Stimulated activated naive CD8-positive, alpha-beta T cell treated with anti-CD3 and anti-CD28 coated beads, Interleukin-15, amount 100 ng/mL, for 72 hours (primary cell): ENCODE measurements at regions not wholly inside any gene's neighbourhood (a gene's known extent, or its start where the extent isn't known, plus 50 kb on each side); places are given as distances from the start of the nearest gene placed in this dataset.
"Not testable (repeated sequence)": the region's sequence is repeated elsewhere in the genome, so short reads cannot be mapped to it uniquely, and the experiment has no call there.

ENCODE experiments used
- ATAC-seq: fragments of 150-1000 bp; cut with Tn5 transposase; 2 replicates; pipeline ENCODE4 v1.10.0; 2021; ENCODE audit warnings: mild to moderate bottlenecking, moderate library complexity
- DNase-seq, 2 donors: peaks; one replicate each; pipeline ENCODE4 v3.0.0; 2021 to 2022
- H3K27ac Mint-ChIP-seq, 2 donors: one replicate each; pipeline ENCODE4 v1.8.0; 2022; ENCODE audit warnings: mild to moderate bottlenecking in 2 of 2, mixed read lengths in 2 of 2, moderate library complexity in 2 of 2
- H3K27me3 Mint-ChIP-seq: one replicate; pipeline ENCODE4 v1.8.0; 2022; ENCODE audit warnings: mixed read lengths
- H3K4me1 Mint-ChIP-seq: one replicate; pipeline ENCODE4 v1.8.0; 2022; ENCODE audit warnings: mild to moderate bottlenecking, mixed read lengths
- H3K4me3 Mint-ChIP-seq, 2 donors: one replicate each; pipeline ENCODE4 v1.8.0; 2022; ENCODE audit warnings: mild to moderate bottlenecking in 2 of 2, mixed read lengths in 2 of 2, moderate library complexity in 1 of 2
- H3K9me3 Mint-ChIP-seq, 2 donors: one replicate each; pipeline ENCODE4 v1.8.0; 2022; ENCODE audit warnings: mixed read lengths in 2 of 2

DNA sequence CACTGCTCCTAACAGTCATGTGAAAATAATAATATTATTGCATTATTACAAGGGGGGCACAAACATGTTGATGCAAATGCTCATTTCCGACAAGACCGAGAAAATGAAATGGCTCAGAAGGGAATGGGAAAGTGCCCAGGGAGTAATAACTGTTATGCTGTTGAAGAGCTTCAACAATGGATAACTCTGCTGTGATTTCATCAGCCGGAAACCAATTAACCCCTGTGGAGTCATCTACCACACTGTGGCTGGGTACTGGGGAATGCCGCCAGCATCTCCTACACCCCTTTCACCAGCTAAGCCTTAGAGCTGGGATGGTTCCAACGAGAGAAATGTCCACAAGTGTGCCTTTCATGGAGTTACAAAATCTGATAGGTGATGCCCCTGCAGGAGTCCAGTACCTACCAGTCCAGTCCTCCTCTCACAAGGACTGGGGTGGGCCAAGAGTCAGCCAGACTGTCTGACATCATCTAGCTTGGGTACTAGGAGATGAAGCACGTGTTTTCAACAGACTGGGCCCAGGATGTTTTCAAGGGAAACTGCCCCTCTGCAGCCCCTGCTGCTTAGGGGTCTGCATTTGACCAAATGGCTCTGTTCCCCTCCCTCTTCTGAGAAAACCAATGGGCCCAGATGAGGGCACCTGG lies 509.3 kb upstream of the CCDC196 start:
- no peak overlapping the region for H3K4me3 Mint-ChIP-seq
- H3K4me1 Mint-ChIP-seq = no peaks in the 10 kb centered on the region
- H3K9me3 Mint-ChIP-seq = peaks cover 11 to 26% of the 10 kb centered on the region in 2 donors
- no peak for ATAC-seq
- H3K27me3 Mint-ChIP-seq = no peaks in the 10 kb centered on the region
- no peak overlapping the region for H3K27ac Mint-ChIP-seq
- no peak for DNase-seq

DNA sequence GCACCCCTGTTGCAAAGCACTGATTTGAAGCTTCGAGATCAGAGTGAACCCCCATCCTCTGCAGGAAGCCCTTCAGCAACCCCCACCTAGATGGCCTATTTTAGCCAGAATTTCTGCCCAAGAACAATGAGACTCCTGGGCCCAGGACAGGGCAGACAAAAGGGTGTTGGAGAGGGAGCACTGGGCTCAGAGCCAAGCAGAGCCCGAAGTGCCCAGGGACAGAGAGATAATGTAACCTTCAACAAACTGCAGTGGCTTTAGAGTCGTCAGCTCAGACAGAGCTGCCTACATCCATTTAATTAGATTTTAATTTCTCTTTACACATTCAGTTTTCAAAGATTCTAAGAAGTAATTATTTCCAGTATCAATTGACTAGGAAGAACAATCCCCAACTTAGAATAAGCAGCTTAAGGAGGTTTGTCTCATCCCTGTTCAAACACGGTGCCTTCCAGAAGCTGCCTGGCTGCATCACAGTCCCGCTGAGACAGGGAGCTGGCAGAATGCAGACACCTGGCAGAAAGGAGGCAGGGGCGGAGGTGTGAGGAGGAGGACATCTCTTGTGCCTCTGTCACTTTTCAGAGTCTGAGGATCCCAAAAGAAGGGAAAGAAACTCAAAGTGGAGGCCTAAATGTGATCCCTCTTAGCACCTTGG lies 504.9 kb upstream of the CCDC196 start:
- Mint-ChIP-seq H3K9me3 (peaks cover 20 to 26% of the 10 kb centered on the region in 2 donors), H3K27me3 (no peaks in the 10 kb centered on the region), H3K27ac (peak overlapping the region in 1 of 2 donors; percentile 7)

DNA sequence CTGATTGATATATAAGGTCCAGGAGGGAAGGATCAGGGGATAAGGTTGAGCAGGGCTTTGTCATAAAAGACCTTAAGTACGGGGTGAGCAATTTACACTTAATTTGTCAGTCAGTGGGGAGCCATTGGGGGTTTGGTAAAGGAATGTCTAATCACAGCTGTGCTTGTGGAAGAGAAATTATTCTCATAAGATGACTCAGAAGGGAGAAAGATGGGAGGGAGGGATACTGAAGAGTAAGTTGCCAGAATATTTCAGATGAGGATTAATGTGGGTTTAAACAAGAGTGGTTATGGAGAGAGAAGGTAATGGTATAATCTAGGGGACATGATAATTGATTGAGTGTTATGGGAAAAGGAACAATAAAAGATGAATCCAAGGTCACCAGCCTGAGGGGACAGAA lies 500.1 kb upstream of the CCDC196 start:
- H3K4me3 Mint-ChIP-seq = no peak overlapping the region
- H3K4me1 Mint-ChIP-seq = no peaks in the 10 kb centered on the region
- no peaks in the 10 kb centered on the region for H3K27me3 Mint-ChIP-seq
- peaks cover 0 to 13% of the 10 kb centered on the region in 2 donors for H3K9me3 Mint-ChIP-seq
- no peak overlapping the region for H3K27ac Mint-ChIP-seq
- no peak for DNase-seq
- ATAC-seq = no peak

More for the DNA sequence above, 504.9 kb upstream of the CCDC196 start:
- Mint-ChIP-seq H3K4me1 (no peaks in the 10 kb centered on the region), H3K4me3 (no peak overlapping the region)
- DNase-seq (no peak), ATAC-seq (no peak)

DNA sequence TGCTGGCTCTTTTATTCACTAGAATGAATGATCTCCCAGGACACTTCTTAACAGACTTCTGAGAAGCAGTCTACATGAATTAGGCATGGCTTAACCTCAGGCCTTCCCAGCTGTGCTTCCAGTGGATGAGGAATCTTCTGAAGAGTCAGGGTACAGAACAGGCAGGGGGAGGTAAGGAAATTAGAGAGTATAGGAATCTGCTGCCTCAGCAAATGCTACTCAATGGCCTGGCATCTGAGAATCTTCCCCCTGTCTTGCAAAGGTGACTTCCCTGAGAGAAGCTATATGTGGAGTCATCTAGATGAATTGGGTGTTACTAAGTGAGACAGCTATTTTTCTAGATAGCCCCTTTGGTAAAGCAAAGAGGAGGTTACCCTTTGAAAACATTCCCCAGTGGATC lies 496.2 kb upstream of the CCDC196 start:
- Mint-ChIP-seq H3K27me3 (no peaks in the 10 kb centered on the region), H3K4me3 (no peak overlapping the region), H3K9me3 (peaks cover 6 to 13% of the 10 kb centered on the region in 2 donors), H3K4me1 (peaks cover 22% of the 10 kb centered on the region), H3K27ac (no peak overlapping the region)
- no peak for ATAC-seq
- no peak for DNase-seq

DNA sequence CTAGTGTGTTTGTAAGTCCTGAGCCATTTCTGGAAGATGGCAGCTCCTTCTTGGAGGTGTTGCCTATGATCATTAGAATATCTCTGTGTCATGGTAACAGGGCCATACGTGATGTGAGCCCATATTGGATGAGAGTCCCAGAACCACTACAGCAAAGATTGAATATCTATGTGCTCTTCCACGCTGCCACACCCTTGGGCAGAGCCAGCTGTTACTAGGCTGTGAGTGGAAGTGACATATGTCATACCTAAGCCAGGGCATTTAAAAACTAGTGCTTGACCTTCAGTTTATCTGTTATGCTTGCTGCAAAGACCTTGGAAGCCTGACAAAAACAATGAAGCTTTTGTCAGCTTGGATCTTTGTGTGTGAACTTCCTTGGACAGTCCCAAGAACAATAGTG lies 495.1 kb upstream of the CCDC196 start:
- Mint-ChIP-seq H3K27me3 (no peaks in the 10 kb centered on the region), H3K9me3 (peaks cover 6% of the 10 kb centered on the region in 2 donors), H3K27ac (no peak overlapping the region), H3K4me3 (no peak overlapping the region), H3K4me1 (peaks cover 22% of the 10 kb centered on the region)
- ATAC-seq = no peak
- DNase-seq = no peak

DNA sequence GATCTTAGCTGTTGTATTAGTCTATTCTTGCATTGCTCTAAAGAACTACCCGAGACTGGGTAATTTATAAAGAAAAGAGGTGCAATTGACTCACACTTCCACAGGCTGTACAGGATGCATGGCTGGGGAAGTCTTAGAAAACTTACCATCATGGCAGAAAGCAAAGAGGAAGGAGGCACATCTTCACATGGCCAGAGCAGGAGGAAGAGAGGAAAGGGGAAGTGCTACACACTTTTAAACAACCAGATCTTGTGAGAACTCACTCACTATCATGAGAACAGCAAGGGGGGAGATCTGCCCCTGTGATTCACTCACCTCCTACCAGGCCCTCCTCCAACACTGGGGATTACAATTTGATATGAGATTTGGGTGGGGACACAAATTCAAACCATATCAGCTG lies 494.2 kb upstream of the CCDC196 start:
- not testable (repeated sequence) for H3K27me3 Mint-ChIP-seq, ATAC-seq, H3K9me3 Mint-ChIP-seq, DNase-seq, H3K27ac Mint-ChIP-seq, H3K4me3 Mint-ChIP-seq
- peaks cover 22% of the 10 kb centered on the region for H3K4me1 Mint-ChIP-seq

DNA sequence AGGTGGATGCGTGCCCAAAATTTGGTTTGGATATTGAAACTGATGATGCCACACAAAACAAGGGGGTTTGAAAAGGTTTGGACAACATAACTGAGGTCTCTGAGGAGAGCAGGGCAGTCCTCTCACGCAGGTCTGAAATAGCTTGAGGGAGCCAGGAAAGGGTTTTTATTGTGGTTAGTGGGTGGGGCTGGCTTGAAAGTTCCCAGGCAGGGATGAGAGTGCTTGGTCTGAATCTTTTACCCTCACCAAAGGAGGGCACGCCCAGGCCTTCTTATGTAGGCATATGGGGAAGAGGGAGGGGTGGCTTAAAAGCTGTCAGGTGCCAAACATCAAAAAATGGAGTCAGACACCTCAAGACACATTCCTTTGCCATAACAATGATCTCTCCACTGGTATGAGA lies 493.1 kb upstream of the CCDC196 start:
- H3K4me3 Mint-ChIP-seq = no peak overlapping the region
- H3K27ac Mint-ChIP-seq = no peak overlapping the region
- DNase-seq = no peak

DNA sequence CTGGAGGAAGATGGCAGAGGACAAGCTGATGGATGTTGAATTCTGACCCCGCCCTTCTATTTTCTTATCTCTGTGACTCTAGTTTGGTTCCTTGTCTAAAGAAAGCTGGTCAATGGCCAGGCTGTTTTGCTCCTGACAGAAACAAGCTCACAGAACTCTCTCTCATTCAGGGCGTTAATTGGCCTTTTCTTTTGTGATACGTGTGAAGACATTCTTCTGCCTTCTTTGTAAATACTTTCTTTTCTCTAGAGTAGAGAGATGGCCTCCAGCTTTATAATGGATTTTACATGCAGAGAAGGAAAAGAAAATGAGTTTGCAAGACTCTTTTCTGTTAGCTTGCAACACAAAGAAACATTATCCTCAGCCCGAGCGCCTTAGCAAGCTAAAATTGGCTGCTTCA lies 492.2 kb upstream of the CCDC196 start:
- H3K4me3 Mint-ChIP-seq = no peak overlapping the region
- H3K27ac Mint-ChIP-seq = peak overlapping the region in 1 of 2 donors; percentile 81
- no peaks in the 10 kb centered on the region for H3K27me3 Mint-ChIP-seq
- peaks cover 0 to 12% of the 10 kb centered on the region in 2 donors for H3K9me3 Mint-ChIP-seq
- peaks cover 22% of the 10 kb centered on the region for H3K4me1 Mint-ChIP-seq
- DNase-seq (no peak), ATAC-seq (no peak)

More for the DNA sequence above, 493.1 kb upstream of the CCDC196 start:
- H3K4me1 Mint-ChIP-seq = peaks cover 22% of the 10 kb centered on the region
- ATAC-seq = no peak
- no peaks in the 10 kb centered on the region for H3K27me3 Mint-ChIP-seq
- peaks cover 0 to 6% of the 10 kb centered on the region in 2 donors for H3K9me3 Mint-ChIP-seq

DNA sequence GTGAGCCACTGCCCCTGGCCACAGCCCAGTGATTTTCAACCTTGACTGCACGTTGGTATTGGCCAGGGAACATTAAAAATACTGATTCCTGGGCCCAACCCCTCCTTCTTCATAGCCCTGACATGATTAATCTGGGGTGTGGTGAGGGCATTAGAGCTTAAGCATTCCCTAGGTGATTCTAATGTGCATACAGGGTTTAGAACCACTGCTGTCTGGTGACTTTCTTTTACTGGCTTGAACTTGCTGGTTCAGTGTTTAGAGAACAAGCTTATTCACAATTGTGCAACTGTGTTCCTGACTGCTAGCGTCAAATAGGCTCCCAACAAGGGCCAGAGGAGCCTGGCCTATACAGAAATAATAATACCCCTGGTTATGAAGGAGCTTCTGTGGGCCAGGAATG lies 488.8 kb upstream of the CCDC196 start:
- Mint-ChIP-seq H3K9me3 (peaks cover 22 to 33% of the 10 kb centered on the region in 2 donors), H3K27ac (no peak overlapping the region), H3K4me3 (no peak overlapping the region), H3K27me3 (no peaks in the 10 kb centered on the region), H3K4me1 (peaks cover 11% of the 10 kb centered on the region)
- ATAC-seq (no peak), DNase-seq (no peak)

DNA sequence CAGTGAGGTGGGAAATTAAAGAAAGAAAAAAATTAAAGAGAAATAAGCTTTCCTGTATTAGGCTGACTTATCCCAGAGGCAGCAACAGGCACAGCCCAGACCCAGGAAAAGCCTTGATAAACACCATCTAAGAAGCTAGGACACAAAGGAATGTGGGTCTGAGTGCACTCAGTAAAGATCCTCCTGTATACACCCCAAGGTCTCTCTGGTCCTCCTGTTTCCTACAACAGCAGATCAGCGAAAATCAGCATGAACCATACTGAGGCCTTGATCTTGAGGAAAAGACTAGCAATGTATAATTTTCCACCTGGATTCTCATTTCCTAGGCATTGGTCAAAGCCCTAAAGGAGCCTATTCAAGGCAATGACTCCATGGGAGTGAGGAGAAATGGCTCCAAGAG lies 486.3 kb upstream of the CCDC196 start:
- no peak for ATAC-seq
- Mint-ChIP-seq H3K9me3 (peaks cover 34 to 35% of the 10 kb centered on the region in 2 donors), H3K4me1 (no peaks in the 10 kb centered on the region), H3K27me3 (no peaks in the 10 kb centered on the region), H3K27ac (no peak overlapping the region), H3K4me3 (no peak overlapping the region)
- DNase-seq = no peak

DNA sequence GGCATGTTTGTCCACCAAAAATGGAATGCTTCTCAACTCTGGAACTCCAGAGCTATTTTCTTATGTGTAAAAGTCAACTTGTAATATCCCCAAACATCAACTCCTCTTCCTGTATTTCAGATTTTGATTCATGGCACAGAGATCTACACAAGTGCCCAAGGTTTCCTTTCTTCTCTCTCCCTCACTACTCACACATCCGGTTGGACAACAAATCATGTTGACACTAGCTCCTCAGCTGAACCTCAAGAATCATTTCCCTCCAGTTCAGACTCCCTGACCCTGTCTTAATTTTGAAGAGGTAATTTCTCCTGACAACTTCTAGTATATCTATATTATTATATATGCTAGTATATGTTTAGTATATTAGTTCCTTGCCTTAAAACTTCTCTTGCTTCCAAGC lies 485.4 kb upstream of the CCDC196 start:
- ATAC-seq = no peak
- H3K4me1 Mint-ChIP-seq = no peaks in the 10 kb centered on the region
- DNase-seq = no peak
- H3K9me3 Mint-ChIP-seq = peaks cover 34 to 35% of the 10 kb centered on the region in 2 donors
- no peaks in the 10 kb centered on the region for H3K27me3 Mint-ChIP-seq
- no peak overlapping the region for H3K27ac Mint-ChIP-seq
- no peak overlapping the region for H3K4me3 Mint-ChIP-seq

DNA sequence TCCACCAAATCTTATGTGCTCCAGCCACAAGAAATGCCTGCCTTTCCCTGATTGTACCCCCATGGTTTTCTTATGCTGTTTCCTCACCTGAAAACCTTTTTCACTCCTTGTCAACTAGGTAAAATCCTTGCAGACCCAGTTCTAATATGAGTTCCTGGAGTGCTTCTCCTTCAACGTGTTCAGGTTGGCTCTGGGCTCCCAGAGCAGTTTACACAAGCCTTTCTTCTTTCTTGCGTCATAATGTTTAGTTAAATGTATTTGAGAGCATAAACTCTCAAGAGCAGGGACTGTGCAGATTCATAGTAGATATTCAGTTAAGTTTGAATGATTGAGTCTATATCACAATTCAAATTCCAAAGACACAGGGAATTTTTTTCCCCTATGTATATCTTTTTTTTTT lies 484.8 kb upstream of the CCDC196 start:
- Mint-ChIP-seq H3K4me3 (no peak overlapping the region), H3K9me3 (peaks cover 34 to 35% of the 10 kb centered on the region in 2 donors), H3K27me3 (no peaks in the 10 kb centered on the region), H3K27ac (no peak overlapping the region), H3K4me1 (no peaks in the 10 kb centered on the region)
- ATAC-seq (no peak), DNase-seq (no peak)

DNA sequence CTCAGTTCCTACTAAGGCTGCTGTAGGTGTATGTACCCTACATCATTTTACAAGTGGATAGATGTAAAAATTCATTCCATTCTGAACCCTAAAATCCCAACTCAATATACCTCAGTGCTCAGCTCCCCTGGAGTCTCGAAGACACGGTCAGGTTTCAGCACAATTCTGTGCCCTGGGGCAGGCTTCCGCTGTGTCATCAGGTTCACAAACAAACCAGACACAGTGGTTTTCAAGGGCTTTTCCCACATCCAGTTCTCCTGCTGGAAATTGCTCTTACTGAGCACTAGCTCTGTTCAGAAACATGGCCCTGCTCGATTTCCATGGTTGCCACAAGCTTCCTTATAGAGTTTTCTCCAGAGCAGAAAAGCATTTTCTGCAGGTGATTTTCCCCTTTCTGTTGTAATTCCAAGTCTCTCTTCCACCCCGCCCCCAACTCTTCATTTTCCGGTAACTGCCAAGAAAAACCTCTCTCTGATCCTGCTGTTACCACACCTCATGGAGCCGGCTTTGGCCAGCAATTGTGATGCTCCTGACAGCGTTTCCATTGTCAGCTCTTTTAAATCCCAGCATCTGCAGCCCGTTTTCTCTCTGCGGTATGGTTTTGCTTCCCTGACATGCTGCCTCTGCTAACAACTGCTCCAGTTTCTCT lies 483.0 kb upstream of the CCDC196 start:
- DNase-seq (no peak), ATAC-seq (no peak)
- Mint-ChIP-seq H3K9me3 (peaks cover 34 to 35% of the 10 kb centered on the region in 2 donors), H3K4me1 (no peaks in the 10 kb centered on the region), H3K27me3 (no peaks in the 10 kb centered on the region), H3K4me3 (no peak overlapping the region), H3K27ac (no peak overlapping the region)

DNA sequence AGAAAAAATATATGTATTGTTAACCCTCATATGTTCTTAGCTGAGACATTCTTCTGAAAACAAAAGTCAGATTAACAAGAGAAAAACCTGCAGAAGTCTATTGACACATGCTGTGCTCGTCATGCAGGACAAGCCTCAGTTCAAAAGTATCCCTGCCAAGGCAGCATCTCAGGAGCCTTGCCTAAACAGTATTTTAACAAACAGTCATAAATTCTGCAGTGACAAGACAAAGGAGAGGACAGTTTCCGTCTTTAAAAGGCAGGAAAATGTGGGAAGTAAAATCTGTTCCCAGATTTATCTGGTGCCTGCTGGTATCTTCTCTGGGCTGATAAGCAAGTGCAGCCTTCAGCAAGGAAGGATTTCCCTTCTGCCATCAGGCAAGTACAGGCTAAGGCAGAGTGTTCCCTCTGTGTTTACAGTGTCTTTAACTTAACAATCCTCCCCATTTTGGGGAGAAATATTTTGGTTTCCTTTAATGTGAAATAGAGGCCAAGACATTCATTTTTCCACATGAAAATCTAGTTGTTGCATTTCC lies 480.2 kb upstream of the CCDC196 start:
- Mint-ChIP-seq H3K27ac (peak overlapping the region in 1 of 2 donors; percentile 11), H3K4me3 (no peak overlapping the region), H3K9me3 (peaks cover 15 to 28% of the 10 kb centered on the region in 2 donors), H3K4me1 (no peaks in the 10 kb centered on the region), H3K27me3 (no peaks in the 10 kb centered on the region)
- DNase-seq (no peak), ATAC-seq (no peak)

DNA sequence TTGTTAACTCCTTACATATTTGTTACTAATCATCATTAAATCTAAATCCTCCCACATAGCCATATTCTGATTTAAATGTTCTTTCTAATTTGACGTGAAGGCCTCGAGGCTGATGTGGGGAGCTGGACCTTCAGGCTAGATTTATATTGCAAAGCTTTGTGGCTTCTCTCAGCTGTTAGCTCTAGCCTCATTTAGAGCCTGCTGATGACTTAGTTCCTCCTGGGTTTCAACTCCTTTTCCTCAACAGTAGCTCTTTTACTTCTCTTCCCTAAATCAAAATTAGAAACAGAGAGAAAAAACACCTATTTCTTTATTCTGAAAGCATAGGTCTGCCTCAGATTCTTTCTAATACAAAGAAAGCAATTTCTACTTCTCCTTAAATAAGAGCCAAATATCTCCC lies 477.5 kb upstream of the CCDC196 start:
- peaks cover 6 to 8% of the 10 kb centered on the region in 2 donors for H3K9me3 Mint-ChIP-seq
- peaks cover 15% of the 10 kb centered on the region for H3K4me1 Mint-ChIP-seq
- no peak overlapping the region for H3K27ac Mint-ChIP-seq
- H3K27me3 Mint-ChIP-seq = no peaks in the 10 kb centered on the region
- no peak for ATAC-seq
- no peak for DNase-seq
- no peak overlapping the region for H3K4me3 Mint-ChIP-seq

DNA sequence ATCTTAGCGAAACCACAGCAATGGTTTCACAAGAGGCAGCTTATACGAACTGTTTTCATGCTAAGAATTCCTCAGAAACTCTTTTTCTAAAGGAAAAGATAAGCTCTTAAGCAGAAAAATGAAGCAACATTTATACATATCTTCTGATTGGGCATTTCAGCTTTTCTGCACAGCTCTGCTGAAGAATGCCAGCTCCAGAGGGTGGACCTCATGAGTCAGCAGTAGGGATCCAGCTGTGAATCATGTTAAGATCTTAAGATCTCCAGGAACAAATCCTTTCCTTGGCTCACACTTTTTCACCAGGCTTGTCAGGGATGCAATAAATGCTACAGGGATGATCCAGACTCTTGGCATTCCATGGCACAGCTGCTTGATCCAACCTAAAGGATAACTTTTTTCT lies 477.1 kb upstream of the CCDC196 start:
- Mint-ChIP-seq H3K27ac (no peak overlapping the region), H3K4me1 (peaks cover 15% of the 10 kb centered on the region), H3K27me3 (no peaks in the 10 kb centered on the region), H3K9me3 (peaks cover 4 to 9% of the 10 kb centered on the region in 2 donors), H3K4me3 (no peak overlapping the region)
- ATAC-seq (no peak), DNase-seq (no peak)
